Dendritic cell treated with granulocyte-macrophage colony-stimulating factor and Interleukin-4, amounts not matched to agents 40 ng/mL and 50 ng/mL, for 4 days (primary cell): ENCODE measurements at regions not wholly inside any gene's neighbourhood (a gene's known extent, or its start where the extent isn't known, plus 50 kb on each side); places are given as distances from the start of the nearest gene placed in this dataset.

ENCODE experiments used
- H3K27ac Mint-ChIP-seq: one replicate; pipeline ENCODE4 v1.8.0; 2022; ENCODE audit warnings: mild to moderate bottlenecking, mixed read lengths
- H3K27me3 Mint-ChIP-seq: one replicate; pipeline ENCODE4 v1.8.0; 2022; ENCODE audit warnings: mild to moderate bottlenecking, mixed read lengths
- H3K36me3 Mint-ChIP-seq: one replicate; pipeline ENCODE4 v1.8.0; 2022; ENCODE audit warnings: low read depth, mixed read lengths
- H3K4me1 Mint-ChIP-seq: one replicate; pipeline ENCODE4 v1.8.0; 2022; ENCODE audit warnings: low read depth, mixed read lengths
- H3K4me3 Mint-ChIP-seq: one replicate; pipeline ENCODE4 v1.8.0; 2022; ENCODE audit warnings: mild to moderate bottlenecking, moderate library complexity, mixed read lengths
- H3K9me3 Mint-ChIP-seq: one replicate; pipeline ENCODE4 v1.8.0; 2022; ENCODE audit warnings: mixed read lengths
- intact Hi-C: fragments of 100-400 bp; cut with micrococcal nuclease; formaldehyde crosslinking; loops from one replicate; pipeline ENCODE4 v1.15.0; 2022

GRCh38 chr2:22360735-22361374 is 1024.1 kb upstream of the KLHL29 start:
- intact Hi-C loops = no loop called here
- no peaks in the 10 kb centered on the region for H3K9me3 Mint-ChIP-seq
- no peaks in the 10 kb centered on the region for H3K36me3 Mint-ChIP-seq

DNA sequence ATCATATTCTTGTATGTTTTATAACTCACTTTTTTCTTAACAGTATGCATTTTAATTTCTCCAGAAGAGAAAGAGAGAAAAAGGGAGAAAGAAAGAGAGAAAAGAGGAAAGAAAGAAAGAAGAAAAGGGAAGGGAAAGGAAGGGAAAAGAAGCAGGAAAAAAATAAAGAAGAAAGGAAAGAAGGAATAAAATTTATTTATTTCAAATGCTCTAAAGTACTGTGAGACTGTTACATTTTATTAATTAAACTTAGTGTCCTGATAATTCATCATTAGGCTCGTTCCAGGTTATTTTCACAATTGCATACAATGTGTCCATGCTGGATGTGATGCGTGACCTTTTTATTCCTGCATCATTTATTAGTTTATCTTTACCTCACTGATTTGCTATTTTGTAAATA is 1023.4 kb upstream of the KLHL29 start:
- intact Hi-C loops = no loop called here

More at GRCh38 chr2:22360735-22361374, 1024.1 kb upstream of the KLHL29 start:
- H3K4me3 Mint-ChIP-seq = no peak overlapping the region
- no peaks in the 10 kb centered on the region for H3K4me1 Mint-ChIP-seq
- H3K27ac Mint-ChIP-seq = no peak overlapping the region
- no peaks in the 10 kb centered on the region for H3K27me3 Mint-ChIP-seq

GRCh38 chr2:22375096-22375495 is 1009.9 kb upstream of the KLHL29 start:
- Mint-ChIP-seq H3K36me3 (no peaks in the 10 kb centered on the region), H3K9me3 (no peaks in the 10 kb centered on the region), H3K27ac (no peak overlapping the region), H3K27me3 (no peaks in the 10 kb centered on the region), H3K4me1 (no peaks in the 10 kb centered on the region), H3K4me3 (no peak overlapping the region)
- intact Hi-C loops = no loop called here

More for the DNA sequence above, 1023.4 kb upstream of the KLHL29 start:
- no peak overlapping the region for H3K4me3 Mint-ChIP-seq
- no peaks in the 10 kb centered on the region for H3K9me3 Mint-ChIP-seq
- H3K36me3 Mint-ChIP-seq = no peaks in the 10 kb centered on the region
- no peaks in the 10 kb centered on the region for H3K27me3 Mint-ChIP-seq
- H3K4me1 Mint-ChIP-seq = no peaks in the 10 kb centered on the region
- no peak overlapping the region for H3K27ac Mint-ChIP-seq

GRCh38 chr2:22377268-22377667 is 1007.7 kb upstream of the KLHL29 start:
- Mint-ChIP-seq H3K36me3 (no peaks in the 10 kb centered on the region), H3K27me3 (no peaks in the 10 kb centered on the region), H3K4me3 (no peak overlapping the region), H3K4me1 (no peaks in the 10 kb centered on the region), H3K9me3 (no peaks in the 10 kb centered on the region), H3K27ac (no peak overlapping the region)
- intact Hi-C loops = no loop called here

GRCh38 chr2:22382479-22383169 is 1002.4 kb upstream of the KLHL29 start:
- Mint-ChIP-seq H3K4me1 (no peaks in the 10 kb centered on the region), H3K4me3 (no peak overlapping the region), H3K27ac (no peak overlapping the region), H3K27me3 (no peaks in the 10 kb centered on the region), H3K36me3 (no peaks in the 10 kb centered on the region), H3K9me3 (no peaks in the 10 kb centered on the region)
- intact Hi-C loops = no loop called here

DNA sequence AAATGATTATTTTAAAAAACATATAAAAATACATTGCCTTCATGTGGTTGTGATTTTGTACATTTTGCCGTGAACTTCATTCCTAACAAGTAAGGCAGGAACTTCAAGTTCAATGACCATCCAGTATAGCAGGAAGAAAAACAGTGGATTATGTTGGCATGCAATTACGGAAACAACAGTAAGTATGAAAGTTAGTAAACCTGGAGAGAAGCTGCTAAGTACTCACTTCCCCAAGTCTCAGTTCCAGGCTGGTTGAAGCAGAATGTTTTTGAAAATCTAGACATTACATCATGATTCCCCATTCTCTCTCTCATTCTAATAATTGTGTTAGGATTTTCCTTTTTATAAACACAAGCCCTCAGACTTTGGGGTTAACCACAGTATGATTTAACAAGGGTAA is 987.1 kb upstream of the KLHL29 start:
- peaks cover 10% of the 10 kb centered on the region for H3K9me3 Mint-ChIP-seq
- H3K4me1 Mint-ChIP-seq = no peaks in the 10 kb centered on the region
- H3K4me3 Mint-ChIP-seq = no peak overlapping the region
- H3K36me3 Mint-ChIP-seq = no peaks in the 10 kb centered on the region
- intact Hi-C loops = no loop called here
- no peak overlapping the region for H3K27ac Mint-ChIP-seq
- H3K27me3 Mint-ChIP-seq = no peaks in the 10 kb centered on the region

GRCh38 chr2:22403748-22404147 is 981.2 kb upstream of the KLHL29 start:
- Mint-ChIP-seq H3K27ac (no peak overlapping the region), H3K4me3 (no peak overlapping the region), H3K27me3 (no peaks in the 10 kb centered on the region), H3K4me1 (no peaks in the 10 kb centered on the region), H3K36me3 (no peaks in the 10 kb centered on the region), H3K9me3 (peaks cover 19% of the 10 kb centered on the region)
- intact Hi-C loops = no loop called here

- no peak overlapping the region for H3K27ac Mint-ChIP-seq
- H3K4me1 Mint-ChIP-seq = no peaks in the 10 kb centered on the region
- H3K4me3 Mint-ChIP-seq = no peak overlapping the region
- H3K27me3 Mint-ChIP-seq = no peaks in the 10 kb centered on the region
- intact Hi-C loops = no loop called here
- no peaks in the 10 kb centered on the region for H3K36me3 Mint-ChIP-seq
- H3K9me3 Mint-ChIP-seq = peaks cover 19% of the 10 kb centered on the region
Observed at GRCh38 chr2:22406625-22407024, 978.4 kb upstream of the KLHL29 start.

- peaks cover 29% of the 10 kb centered on the region for H3K9me3 Mint-ChIP-seq
- no peaks in the 10 kb centered on the region for H3K4me1 Mint-ChIP-seq
- no peak overlapping the region for H3K4me3 Mint-ChIP-seq
- H3K27me3 Mint-ChIP-seq = no peaks in the 10 kb centered on the region
- no peak overlapping the region for H3K27ac Mint-ChIP-seq
- intact Hi-C loops = no loop called here
- H3K36me3 Mint-ChIP-seq = no peaks in the 10 kb centered on the region
Observed at GRCh38 chr2:22420076-22420475, 964.9 kb upstream of the KLHL29 start.

GRCh38 chr2:22442051-22442450 is 942.9 kb upstream of the KLHL29 start:
- no peaks in the 10 kb centered on the region for H3K9me3 Mint-ChIP-seq
- no peak overlapping the region for H3K4me3 Mint-ChIP-seq
- H3K36me3 Mint-ChIP-seq = no peaks in the 10 kb centered on the region
- H3K27ac Mint-ChIP-seq = no peak overlapping the region
- intact Hi-C loops = no loop called here
- H3K27me3 Mint-ChIP-seq = no peaks in the 10 kb centered on the region
- no peaks in the 10 kb centered on the region for H3K4me1 Mint-ChIP-seq

DNA sequence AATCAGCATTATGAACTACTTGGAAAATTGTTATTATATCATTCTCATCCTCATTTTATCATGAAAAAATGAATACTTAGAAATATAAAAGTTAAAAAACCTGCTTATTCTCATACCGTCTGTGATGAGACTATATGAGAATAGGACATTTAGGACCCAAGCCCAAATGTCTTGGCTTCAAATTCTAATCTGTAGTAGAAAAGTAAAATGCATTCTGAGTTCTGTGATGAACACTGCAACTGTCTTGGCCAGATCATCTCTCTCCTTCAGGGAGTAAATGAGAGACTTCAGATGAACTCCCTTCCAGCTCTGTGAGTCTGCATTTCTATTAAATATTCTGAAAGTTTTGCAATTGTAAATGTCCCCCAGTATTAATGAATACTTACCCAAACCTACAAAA is 940.7 kb upstream of the KLHL29 start:
- H3K36me3 Mint-ChIP-seq = no peaks in the 10 kb centered on the region
- no peak overlapping the region for H3K27ac Mint-ChIP-seq
- H3K4me3 Mint-ChIP-seq = no peak overlapping the region
- no peaks in the 10 kb centered on the region for H3K4me1 Mint-ChIP-seq
- no peaks in the 10 kb centered on the region for H3K9me3 Mint-ChIP-seq
- H3K27me3 Mint-ChIP-seq = no peaks in the 10 kb centered on the region
- intact Hi-C loops = no loop called here

DNA sequence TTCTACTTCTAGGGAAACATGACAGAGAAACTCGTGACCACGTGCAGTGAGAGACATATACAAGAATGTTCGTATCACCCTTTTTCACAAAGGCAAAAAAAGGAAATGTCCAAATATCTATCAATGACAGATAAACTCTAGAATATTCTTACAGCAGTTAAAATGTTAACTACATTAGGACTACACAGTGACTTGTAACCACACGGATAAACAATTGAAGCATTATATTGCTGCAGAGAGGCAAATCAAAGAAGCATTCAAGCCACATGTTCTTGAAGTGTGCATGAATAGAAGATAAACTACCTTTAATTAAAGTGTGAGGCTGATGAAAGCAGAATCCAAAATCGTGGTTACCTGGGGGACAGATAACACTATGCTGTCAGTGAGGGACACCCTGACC is 935.3 kb upstream of the KLHL29 start:
- intact Hi-C loops = no loop called here
- H3K36me3 Mint-ChIP-seq = no peaks in the 10 kb centered on the region
- no peaks in the 10 kb centered on the region for H3K4me1 Mint-ChIP-seq
- no peak overlapping the region for H3K4me3 Mint-ChIP-seq
- no peak overlapping the region for H3K27ac Mint-ChIP-seq
- no peaks in the 10 kb centered on the region for H3K27me3 Mint-ChIP-seq
- H3K9me3 Mint-ChIP-seq = peaks cover 5% of the 10 kb centered on the region

GRCh38 chr2:22450831-22451230 is 934.1 kb upstream of the KLHL29 start:
- Mint-ChIP-seq H3K4me1 (no peaks in the 10 kb centered on the region), H3K36me3 (no peaks in the 10 kb centered on the region), H3K27me3 (no peaks in the 10 kb centered on the region), H3K27ac (no peak overlapping the region), H3K4me3 (no peak overlapping the region), H3K9me3 (peaks cover 5% of the 10 kb centered on the region)
- intact Hi-C loops = no loop called here

- Mint-ChIP-seq H3K27ac (no peak overlapping the region), H3K9me3 (peaks cover 5% of the 10 kb centered on the region), H3K27me3 (no peaks in the 10 kb centered on the region), H3K4me1 (no peaks in the 10 kb centered on the region), H3K36me3 (no peaks in the 10 kb centered on the region), H3K4me3 (no peak overlapping the region)
- intact Hi-C loops = no loop called here
Observed at GRCh38 chr2:22454826-22455485, 930.0 kb upstream of the KLHL29 start.
